A549 (cell line): ENCODE measurements at regions not wholly inside any gene's neighbourhood (a gene's known extent, or its start where the extent isn't known, plus 50 kb on each side); places are given as distances from the start of the nearest gene placed in this dataset.

Experiments
- ATAC-seq, 2 experiments: fragments of 200-7000 bp in 1 of 2; fragments of >200 bp in 1 of 2; cut with Nextera tagmentation in 1 of 2; cut with Tn5 transposase in 1 of 2; 3 replicates each; pipeline versions ENCODE4 v1.8.0 to v1.9.1; 2018 to 2020; ENCODE audit warnings: mild to moderate bottlenecking in 1 of 2, moderate library complexity in 1 of 2
- CTCF ChIA-PET: fragments of 300-600 bp; sonication (Branson Sonifier 250); formaldehyde crosslinking; extraction: SDS; loops from one replicate; lab custom pipeline; 2021; ENCODE audit warnings: antibody characterized with exemption, inconsistent platforms; lab: Yijun Ruan, JAX
- POLR2A ChIA-PET: fragments of 350-600 bp; formaldehyde crosslinking; extraction: SDS; loops from one replicate; lab custom pipeline; 2021; ENCODE audit warnings: antibody characterized with exemption, inconsistent platforms; lab: Yijun Ruan, JAX
- DNase-seq, 2 experiments: peaks; one replicate each; pipeline versions ENCODE4 v3.0.0 to v3.0.0-alpha.2; 2011 to 2016; ENCODE audit warnings: low read depth in 1 of 2, low spot score in 1 of 2
- FAIRE-seq: peaks from 2 replicates; lab custom pipeline; 2011; peaks lifted over from hg19 to GRCh38; lab: Jason Lieb, UNC
- H3K27ac ChIP-seq, 2 experiments: fragments of >200 bp; sonication (Bioruptor Twin); formaldehyde crosslinking; 3 replicates each; pipeline ENCODE4 v1.5.1; 2016 to 2017
- H3K4me1 ChIP-seq: fragments of >200 bp; sonication (Bioruptor Twin); formaldehyde crosslinking; 3 replicates; pipeline ENCODE4 v1.6.1; 2016
- H3K4me2 ChIP-seq: fragments of >200 bp; sonication (Bioruptor Twin); formaldehyde crosslinking; 3 replicates; pipeline ENCODE4 v1.6.1; 2016
- H3K4me3 ChIP-seq: fragments of >200 bp; sonication (Bioruptor Twin); formaldehyde crosslinking; 3 replicates; pipeline ENCODE4 v1.5.1; 2016
- H3K9me3 ChIP-seq: fragments of >200 bp; sonication (Bioruptor Twin); formaldehyde crosslinking; 3 replicates; pipeline ENCODE4 v1.6.1; 2016
- BHLHE40 ChIP-seq: IDR thresholded peaks from 2 replicates; pipeline ENCODE4 v1.6.1; 2012; ENCODE audit warnings: low read depth, low read length, inconsistent platforms
- CBX8 ChIP-seq: fragments of 200-600 bp; sonication (generic); IDR thresholded peaks from 2 replicates; pipeline ENCODE4 v1.6.1; 2016
- CHD2 ChIP-seq: fragments of 150-350 bp; IDR thresholded peaks from 2 replicates; pipeline ENCODE4 v1.6.1; 2014; ENCODE audit warnings: low read length; ENCODE audit not compliant: partially characterized antibody
- CHD4 ChIP-seq: fragments of 200-600 bp; sonication (generic); IDR thresholded peaks from 2 replicates; pipeline ENCODE4 v1.6.1; 2016; ENCODE audit warnings: antibody characterized with exemption, mild to moderate bottlenecking, borderline replicate concordance
- CTCF ChIP-seq: fragments of >200 bp; sonication (Bioruptor Twin); formaldehyde crosslinking; IDR thresholded peaks from 3 replicates; pipeline ENCODE4 v1.5.1; 2016
- E2F6 ChIP-seq: IDR thresholded peaks from 2 replicates; pipeline ENCODE4 v1.6.1; 2012; ENCODE audit warnings: low read depth, borderline replicate concordance
- EP300 ChIP-seq, 2 experiments: fragments of >200 bp; sonication (Bioruptor Twin); formaldehyde crosslinking; IDR thresholded peaks; 2 replicates in 1 of 2; 3 replicates in 1 of 2; pipeline ENCODE4 v1.6.1; 2016 to 2017
- FOSB ChIP-seq: fragments of 250-450 bp; sonication (Bioruptor Pico); IDR thresholded peaks from 2 replicates; pipeline ENCODE4 v1.5.0; 2020; ENCODE audit warnings: mild to moderate bottlenecking, moderate library complexity
- FOXS1 ChIP-seq: fragments of 250-450 bp; sonication (Bioruptor Pico); IDR thresholded peaks from 2 replicates; pipeline ENCODE4 v1.5.0; 2020; ENCODE audit warnings: mild to moderate bottlenecking, moderate library complexity
- HMGXB4 ChIP-seq: fragments of 250-450 bp; sonication (Bioruptor Pico); IDR thresholded peaks from 2 replicates; pipeline ENCODE4 v1.5.0; 2021; ENCODE audit warnings: mild to moderate bottlenecking, moderate library complexity, borderline replicate concordance
- HOXA7 ChIP-seq: fragments of 250-450 bp; sonication (Bioruptor Pico); IDR thresholded peaks from 2 replicates; pipeline ENCODE4 v1.5.0; 2020; ENCODE audit warnings: mild to moderate bottlenecking, moderate library complexity
- HOXB13 ChIP-seq: fragments of 250-450 bp; sonication (Bioruptor Pico); IDR thresholded peaks from 2 replicates; pipeline ENCODE4 v1.5.0; 2020; ENCODE audit warnings: low read depth, mild to moderate bottlenecking, moderate library complexity
- HOXB5 ChIP-seq: fragments of 250-450 bp; sonication (Bioruptor Pico); IDR thresholded peaks from 2 replicates; pipeline ENCODE4 v1.5.0; 2020; ENCODE audit warnings: mild to moderate bottlenecking, moderate library complexity
- JUN ChIP-seq, 2 experiments: fragments of >200 bp; sonication (Bioruptor Twin); formaldehyde crosslinking; IDR thresholded peaks; 2 replicates in 1 of 2; 3 replicates in 1 of 2; pipeline ENCODE4 v1.6.1; 2016 to 2017
- JUNB ChIP-seq: fragments of >200 bp; sonication (Bioruptor Twin); formaldehyde crosslinking; IDR thresholded peaks from 2 replicates; pipeline ENCODE4 v1.6.1; 2016
- MAFK ChIP-seq: fragments of 450-650 bp; IDR thresholded peaks from 2 replicates; pipeline ENCODE4 v1.6.1; 2014; ENCODE audit not compliant: partially characterized antibody
- MAX ChIP-seq: IDR thresholded peaks from 2 replicates; pipeline ENCODE4 v1.6.1; 2012
- MAZ ChIP-seq: fragments of 150-350 bp; IDR thresholded peaks from 2 replicates; pipeline ENCODE4 v1.6.1; 2014; ENCODE audit warnings: antibody characterized with exemption, low read depth, low read length, borderline replicate concordance
- MYC ChIP-seq: IDR thresholded peaks from 2 replicates; pipeline ENCODE4 v1.6.1; 2012; ENCODE audit warnings: mild to moderate bottlenecking, inconsistent platforms, low read length, improper control_type of control experiment, borderline replicate concordance
- NPAS2 ChIP-seq: fragments of 250-450 bp; sonication (Bioruptor Pico); IDR thresholded peaks from 2 replicates; pipeline ENCODE4 v1.8.0; 2022; ENCODE audit warnings: mild to moderate bottlenecking, moderate library complexity, borderline replicate concordance
- NR3C1 ChIP-seq: fragments of >200 bp; sonication (Bioruptor Twin); formaldehyde crosslinking; IDR thresholded peaks from 3 replicates; pipeline ENCODE4 v1.6.1; 2017
- PBX3 ChIP-seq: IDR thresholded peaks from 2 replicates; pipeline ENCODE4 v1.6.1; 2012
- RAD21 ChIP-seq, 2 experiments: fragments of >200 bp in 1 of 2; sonication (Bioruptor Twin) in 1 of 2; formaldehyde crosslinking in 1 of 2; IDR thresholded peaks in 1 of 2; conservative IDR thresholded peaks in 1 of 2; 2 replicates in 1 of 2; 3 replicates in 1 of 2; pipeline ENCODE4 v1.6.1; 2012 to 2018; ENCODE audit warnings: inconsistent platforms in 1 of 2
- RARB ChIP-seq: fragments of 250-450 bp; sonication (Bioruptor Pico); IDR thresholded peaks from 2 replicates; pipeline ENCODE4 v1.8.0; 2021; ENCODE audit warnings: mild to moderate bottlenecking, moderate library complexity
- SREBF2 ChIP-seq: fragments of 450-650 bp; IDR thresholded peaks from 2 replicates; pipeline ENCODE4 v1.6.1; 2014; ENCODE audit warnings: mild to moderate bottlenecking, moderate library complexity
- USF2 ChIP-seq: fragments of 450-650 bp; IDR thresholded peaks from 2 replicates; pipeline ENCODE4 v1.6.1; 2014; ENCODE audit warnings: antibody characterized with exemption
- ZSCAN20 ChIP-seq: fragments of 250-450 bp; sonication (Bioruptor Pico); IDR thresholded peaks from 2 replicates; pipeline ENCODE4 v1.8.0; 2022; ENCODE audit warnings: mild to moderate bottlenecking, moderate library complexity
- WGBS: methylation state at CpG from one replicate; pipeline ENCODE4 v1.1.6; 2017; ENCODE audit errors: missing lambda C conversion rate; 5-methylcytosine and 5-hydroxymethylcytosine counted together

- CTCF ChIA-PET = no interaction called here
- H3K27ac ChIP-seq = no peak overlapping the region
- H3K4me2 ChIP-seq = no peak overlapping the region
- 0% methylated on average over 1 of the region's 1 CpG for WGBS
- H3K4me3 ChIP-seq = no peak overlapping the region
- H3K9me3 ChIP-seq = no peaks in the 10 kb centered on the region
- H3K4me1 ChIP-seq = no peaks in the 10 kb centered on the region
- DNase-seq (no peak), ATAC-seq (no peak), FAIRE-seq (no peak)
- POLR2A ChIA-PET = no interaction called here
- TF ChIP-seq EP300 (IDR thresholded peaks at IDR 0.05) = no peak
- peak; percentile 86 for TF ChIP-seq MAFK
Measured at GRCh38 chr20:55745840-55746239, 259.5 kb downstream of the CBLN4 start.

- POLR2A ChIA-PET = no interaction called here
- H3K4me3 ChIP-seq = no peak overlapping the region
- FAIRE-seq (no peak), ATAC-seq (no peak), DNase-seq (no peak)
- TF ChIP-seq RARB (CRISPR knock-in tag) (no peak), USF2 (no peak), EP300 (IDR thresholded peaks at IDR 0.05) (no peak), NR3C1 (no peak), JUNB (no peak), FOXS1 (no peak), HOXB13 (CRISPR knock-in tag) (no peak), E2F6 (no peak), ZSCAN20 (no peak), HOXB5 (CRISPR knock-in tag) (no peak), BHLHE40 (no peak), MAZ (no peak), SREBF2 (no peak)
- H3K4me2 ChIP-seq = no peak overlapping the region
- no peak overlapping the region for H3K27ac ChIP-seq
- 20% methylated on average over 10 of the region's 10 CpGs for WGBS
- no peaks in the 10 kb centered on the region for H3K9me3 ChIP-seq
- H3K4me1 ChIP-seq = no peaks in the 10 kb centered on the region
- CTCF ChIA-PET = interaction anchor here (2.5 kb wide), 1 partner anchor 10 kb away, joined by 6 read pairs; no protein-coding TSS in a partner anchor
Measured at GRCh38 chr20:55744896-55745295, 260.4 kb downstream of the CBLN4 start.

GRCh38 chr20:55741801-55742200 is 263.5 kb downstream of the CBLN4 start:
- 3% methylated on average over 3 of the region's 3 CpGs for WGBS
- no peak for FAIRE-seq
- ChIA-PET POLR2A (no interaction called here), CTCF (no interaction called here)
- no peak for ATAC-seq
- no peak overlapping the region for H3K27ac ChIP-seq
- H3K4me3 ChIP-seq = no peak overlapping the region
- DNase-seq = no peak
- H3K9me3 ChIP-seq = no peaks in the 10 kb centered on the region
- no peak overlapping the region for H3K4me2 ChIP-seq
- TF ChIP-seq MAX (no peak), CHD4 (no peak), NPAS2 (CRISPR knock-in tag) (no peak), CHD2 (no peak), HOXB5 (CRISPR knock-in tag) (no peak), JUN (IDR thresholded peaks at IDR 0.05) (no peak)
- H3K4me1 ChIP-seq = no peaks in the 10 kb centered on the region

- no peak overlapping the region for H3K4me2 ChIP-seq
- ChIA-PET CTCF (no interaction called here), POLR2A (no interaction called here)
- FAIRE-seq (no peak), DNase-seq (no peak), ATAC-seq (no peak)
- no peak overlapping the region for H3K27ac ChIP-seq
- no peak overlapping the region for H3K4me3 ChIP-seq
- 53% methylated on average over 8 of the region's 8 CpGs for WGBS
- no peaks in the 10 kb centered on the region for H3K4me1 ChIP-seq
- no peaks in the 10 kb centered on the region for H3K9me3 ChIP-seq
- TF ChIP-seq FOSB (CRISPR knock-in tag) (no peak), PBX3 (no peak), RAD21 (conservative IDR thresholded peaks at IDR 0.05 in 1 of 2, IDR thresholded peaks at IDR 0.05 in 1 of 2) (no peak), ZSCAN20 (no peak), CTCF (no peak), MAX (no peak), MAFK (no peak), HOXA7 (CRISPR knock-in tag) (no peak), CBX8 (no peak), HMGXB4 (no peak), MYC (no peak)
Measured at GRCh38 chr20:55740076-55740475, 265.2 kb downstream of the CBLN4 start.
